Erythroblast (primary cell): ENCODE measurements at regions not wholly inside any gene's neighbourhood (a gene's known extent, or its start where the extent isn't known, plus 50 kb on each side); places are given as distances from the start of the nearest gene placed in this dataset.

Experiments
- GATA1 ChIP-seq: IDR thresholded peaks from 2 replicates; pipeline ENCODE4 v1.6.1; 2011; ENCODE audit warnings: low read depth, mild to moderate bottlenecking, control low read depth, low read length, moderate library complexity
- POLR2A ChIP-seq: IDR thresholded peaks from 2 replicates; pipeline ENCODE4 v1.6.1; 2011; ENCODE audit warnings: mild to moderate bottlenecking, low read length

GRCh38 chr11:28760676-28761390 is 652.6 kb downstream of the METTL15 start:
- no peak for TF ChIP-seq POLR2A
- no peak for TF ChIP-seq GATA1
